Nucleus accumbens (tissue), 56 donors: ENCODE measurements at regions not wholly inside any gene's neighbourhood (a gene's known extent, or its start where the extent isn't known, plus 50 kb on each side); places are given as distances from the start of the nearest gene placed in this dataset.
A peak's percentile ranks its signal among the peaks of the same experiment; 100 is the strongest.
"Not testable (repeated sequence)": the region's sequence is repeated elsewhere in the genome, so short reads cannot be mapped to it uniquely, and the experiment has no call there.

Experiments
- DNase-seq, 56 donors: peaks; one replicate each; lab custom pipeline; 2025; lab: John Stamatoyannopoulos, UW

DNA sequence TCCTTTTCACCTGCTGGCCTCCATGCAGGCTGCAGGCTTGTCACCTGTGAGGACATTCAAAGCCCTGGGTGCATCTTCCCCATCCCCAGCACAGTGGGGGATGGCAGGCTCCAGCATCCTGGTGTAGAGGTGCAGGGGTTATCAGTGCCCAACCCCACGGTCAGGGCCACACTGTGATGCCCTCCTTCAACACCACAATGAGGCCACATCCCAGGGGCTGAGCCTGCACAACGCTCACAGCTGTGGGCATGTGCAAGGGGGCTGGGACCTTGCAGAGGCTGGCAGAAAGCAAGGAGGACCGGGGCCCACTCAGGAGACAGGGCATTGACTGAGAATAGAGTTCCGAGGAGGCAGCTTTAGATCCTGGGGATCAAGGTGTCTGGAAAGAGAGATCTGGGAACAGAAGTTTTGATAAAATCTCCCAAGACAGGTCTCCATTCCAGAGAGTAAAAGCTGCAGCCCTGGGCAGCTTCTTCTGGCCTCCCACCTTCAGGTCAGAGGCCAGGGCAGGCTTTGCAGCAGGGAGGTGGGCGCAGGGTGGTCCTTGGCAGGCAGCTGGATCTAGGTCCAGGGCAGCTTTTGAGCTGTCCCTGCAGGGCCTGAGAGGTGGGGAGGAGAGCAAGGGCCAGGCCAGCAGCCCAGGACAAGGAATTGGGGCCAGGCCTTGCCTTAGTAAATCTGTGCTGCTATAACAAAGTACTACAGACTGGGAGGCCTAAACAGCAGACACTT, 250.8 kb upstream of the B3GAT1 start:
- peak in 2 of 56 donors; percentile 14 for DNase-seq

DNA sequence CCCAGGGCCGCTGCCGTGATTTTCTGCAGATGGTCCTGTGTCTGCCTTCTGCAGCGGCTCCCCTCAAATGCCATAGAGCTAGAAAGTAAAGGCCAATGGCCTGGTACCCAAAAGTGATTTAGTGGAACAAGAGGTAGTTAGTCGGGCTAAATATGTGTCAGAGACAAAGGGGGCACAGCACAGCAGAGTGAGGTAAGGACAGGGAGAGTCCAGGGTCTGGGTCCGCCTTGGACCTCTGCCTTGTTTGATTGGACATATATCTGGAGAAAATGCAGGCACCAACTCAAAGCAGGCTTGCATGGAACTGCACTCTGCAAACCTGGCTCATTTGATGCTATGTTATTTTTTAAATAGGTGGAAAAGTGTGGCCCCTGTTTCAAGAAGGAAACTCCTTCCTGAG, 249.6 kb upstream of the B3GAT1 start:
- no peak for DNase-seq

DNA sequence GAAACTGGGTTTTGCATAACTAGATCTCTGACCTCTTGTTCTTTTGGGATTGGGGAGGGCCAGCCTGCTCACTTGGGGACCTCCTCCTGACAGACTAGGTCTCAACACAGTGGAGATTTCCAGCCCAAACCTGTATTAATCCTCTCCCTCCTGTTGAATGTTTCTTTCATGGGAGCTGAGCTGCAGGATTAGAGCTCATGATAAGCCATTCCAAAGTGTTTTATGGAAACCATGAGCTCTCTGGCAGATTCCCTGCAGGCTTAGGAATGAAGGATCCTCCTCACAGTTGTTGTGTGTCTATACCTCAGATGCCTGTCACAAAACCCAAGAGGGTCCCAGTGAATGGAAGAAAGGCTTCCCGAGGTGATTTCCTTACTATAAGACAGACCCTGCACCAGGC, 248.4 kb upstream of the B3GAT1 start:
- DNase-seq = no peak

DNA sequence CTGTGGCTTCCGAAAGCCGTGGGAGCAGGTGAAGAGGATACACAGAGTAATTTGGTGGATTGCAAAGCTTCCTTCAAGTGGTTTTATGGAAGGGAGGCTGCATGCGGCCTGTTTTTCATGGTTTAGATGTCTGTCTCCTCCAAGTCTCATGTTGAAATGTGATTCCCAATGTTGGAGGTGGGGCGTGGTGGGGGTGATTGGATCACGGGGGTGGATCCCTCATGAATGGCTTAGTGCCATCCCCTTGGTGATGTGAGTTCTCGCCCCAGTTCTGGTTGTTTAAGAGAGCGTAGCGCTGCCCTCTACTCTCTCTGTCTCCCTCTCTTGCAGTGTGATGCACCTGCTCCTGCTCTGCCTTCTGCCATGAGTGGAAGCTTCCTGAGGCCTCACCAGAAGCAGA, 247.8 kb upstream of the B3GAT1 start:
- no peak for DNase-seq

DNA sequence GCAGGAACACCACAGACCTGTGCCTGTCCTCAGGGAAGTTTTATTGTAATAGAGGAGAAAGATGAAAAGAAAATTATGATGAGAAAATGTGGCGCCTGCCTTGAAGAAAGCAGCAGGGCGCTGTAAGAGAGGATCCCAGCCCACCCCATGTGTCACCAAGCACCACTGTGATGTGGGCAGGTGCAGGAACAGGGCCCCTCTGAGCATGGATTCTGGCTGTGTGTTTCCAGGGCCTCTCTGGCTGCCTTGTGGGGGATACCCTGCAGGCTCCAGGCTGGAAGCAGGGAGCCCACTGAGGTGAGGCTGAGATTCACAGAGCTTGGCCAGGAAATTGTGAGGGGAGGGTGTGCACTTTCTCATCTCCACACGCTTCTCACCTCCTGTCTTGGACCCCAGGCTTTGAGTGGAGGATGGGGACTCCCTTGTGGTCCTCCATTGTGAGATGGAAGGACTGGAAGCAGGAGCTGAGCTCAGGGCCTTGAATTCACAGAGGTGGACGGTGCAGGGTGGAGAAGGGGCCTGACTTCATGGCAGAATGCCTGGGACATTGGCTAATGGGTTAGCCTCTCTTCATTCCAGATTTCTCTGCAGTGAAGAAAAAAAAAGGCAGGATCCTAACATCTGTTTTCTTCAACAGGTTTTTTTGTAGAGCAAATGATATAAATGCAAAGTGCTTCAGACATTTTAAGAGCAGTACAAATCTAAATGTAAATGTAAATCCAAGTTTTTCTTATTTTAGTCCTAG, 246.6 kb upstream of the B3GAT1 start:
- DNase-seq = no peak

DNA sequence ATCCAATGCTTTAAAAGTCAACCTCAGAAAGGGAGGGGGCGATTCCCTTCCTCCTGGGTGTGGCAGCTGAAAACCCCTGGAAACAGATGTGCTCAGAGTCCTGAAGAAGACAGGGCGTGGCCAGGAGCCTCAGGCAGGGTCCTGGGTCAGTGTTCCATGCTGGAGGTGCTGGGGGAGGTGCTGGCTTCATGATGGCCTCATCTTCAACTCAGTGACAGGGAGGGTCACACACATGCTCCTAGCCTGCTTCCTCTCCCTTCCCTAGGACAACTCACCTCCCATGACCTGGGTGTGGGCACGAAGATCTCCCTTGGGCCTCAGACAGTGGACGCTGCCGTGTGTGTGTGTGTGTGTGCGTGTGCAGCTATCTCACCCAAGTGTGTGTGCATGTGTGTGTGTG, 245.6 kb upstream of the B3GAT1 start:
- DNase-seq = no peak

DNA sequence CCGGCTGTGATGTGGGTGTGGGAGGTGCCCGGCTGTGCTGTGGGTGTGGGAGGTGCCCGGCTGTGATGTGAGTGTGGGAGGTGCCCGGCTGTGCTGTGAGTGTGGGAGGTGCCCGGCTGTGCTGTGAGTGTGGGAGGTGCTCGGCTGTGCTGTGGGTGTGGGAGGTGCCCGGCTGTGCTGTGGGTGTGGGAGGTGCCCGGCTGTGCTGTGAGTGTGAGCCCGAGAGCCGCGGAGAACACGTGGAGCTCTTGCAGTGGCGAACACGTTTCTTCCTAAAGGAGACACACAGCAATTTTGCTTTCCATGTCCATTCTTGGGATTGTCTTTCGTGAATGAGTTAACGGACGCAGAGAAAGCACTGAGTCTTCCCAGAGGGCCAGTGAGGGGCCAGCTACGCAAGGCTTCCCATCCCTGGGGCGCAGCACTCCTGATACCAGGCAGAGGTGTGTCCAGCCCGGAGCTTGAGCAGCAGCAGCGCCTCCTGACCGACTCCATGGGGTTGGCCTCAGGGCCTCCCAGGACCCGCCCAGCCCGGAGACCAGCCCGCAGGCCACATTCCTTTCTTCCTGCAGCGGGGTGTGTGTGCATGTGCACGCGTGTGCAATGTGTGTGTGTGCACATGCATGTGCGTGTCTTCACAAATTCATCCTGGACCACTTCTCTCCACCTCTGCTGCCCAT, 245.0 kb upstream of the B3GAT1 start:
- DNase-seq = peak in 1 of 56 donors; percentile 22

DNA sequence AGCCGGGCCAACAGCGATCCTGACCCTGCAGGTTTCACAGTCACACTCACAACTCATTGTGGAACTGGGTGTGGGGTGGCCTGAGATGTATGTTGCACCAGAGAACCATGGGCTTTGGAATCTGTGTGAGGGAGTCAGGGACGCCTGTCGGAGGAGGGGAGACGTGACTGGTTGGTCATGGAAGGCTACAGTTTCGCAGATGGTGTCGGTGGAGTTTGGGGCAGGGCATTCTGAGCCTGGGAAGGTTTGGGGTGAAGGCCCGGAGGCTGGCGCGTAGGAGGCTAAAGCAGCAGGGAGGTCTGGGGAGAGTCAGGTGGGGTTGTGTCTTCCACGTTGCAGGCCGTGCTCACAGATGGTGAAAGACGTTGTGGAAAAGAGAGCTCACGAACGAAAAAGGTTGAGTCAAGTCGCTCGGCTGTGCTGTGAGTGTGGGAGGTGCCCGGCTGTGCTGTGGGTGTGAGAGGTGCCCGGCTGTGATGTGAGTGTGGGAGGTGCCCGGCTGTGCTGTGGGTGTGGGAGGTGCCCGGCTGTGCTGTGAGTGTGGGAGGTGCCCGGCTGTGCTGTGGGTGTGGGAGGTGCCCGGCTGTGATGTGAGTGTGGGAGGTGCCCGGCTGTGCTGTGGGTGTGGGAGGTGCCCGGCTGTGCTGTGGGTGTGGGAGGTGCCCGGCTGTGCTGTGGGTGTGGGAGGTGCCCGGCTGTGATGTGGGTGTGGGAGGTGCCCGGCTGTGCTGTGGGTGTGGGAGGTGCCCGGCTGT, 244.2 kb upstream of the B3GAT1 start:
- not testable (repeated sequence) for DNase-seq

DNA sequence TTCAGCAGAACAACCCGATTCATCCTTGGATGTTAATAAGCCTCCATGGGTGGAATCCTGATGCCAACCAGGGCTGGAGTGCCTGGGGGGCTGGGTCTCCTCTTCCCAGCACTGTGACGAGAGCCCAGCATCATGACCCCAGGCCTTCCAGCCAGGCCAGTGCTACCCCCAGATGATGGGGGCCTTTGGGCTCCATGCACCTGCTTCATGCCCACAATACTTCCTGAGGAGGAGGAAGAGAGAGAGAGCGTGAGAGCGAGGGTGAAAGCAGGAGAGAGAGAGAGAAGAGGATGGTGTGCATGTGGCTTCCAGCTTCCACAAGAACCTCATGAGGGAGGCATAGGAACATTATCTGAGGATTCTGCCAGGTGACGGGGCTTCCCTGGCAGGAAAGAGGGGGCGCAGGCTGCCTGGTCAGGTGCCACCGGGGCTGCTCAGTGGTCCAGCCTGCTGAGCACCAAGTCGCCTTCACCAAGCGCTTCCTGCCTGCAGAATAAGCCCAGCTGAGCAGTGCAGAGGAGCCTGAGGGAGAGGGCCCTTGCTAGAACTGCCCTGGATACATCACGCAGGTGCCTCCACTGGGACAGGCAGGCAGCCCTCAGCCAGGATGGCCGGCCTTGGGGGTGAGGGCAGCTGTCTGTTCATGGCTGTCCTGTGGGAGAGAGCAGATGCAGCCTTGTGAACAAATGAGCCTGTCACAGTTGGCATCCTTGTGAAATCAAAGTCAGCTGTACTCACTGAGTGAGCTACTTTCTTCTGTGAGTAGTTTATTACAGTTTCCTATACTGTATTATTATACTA, 243.3 kb upstream of the B3GAT1 start:
- no peak for DNase-seq

DNA sequence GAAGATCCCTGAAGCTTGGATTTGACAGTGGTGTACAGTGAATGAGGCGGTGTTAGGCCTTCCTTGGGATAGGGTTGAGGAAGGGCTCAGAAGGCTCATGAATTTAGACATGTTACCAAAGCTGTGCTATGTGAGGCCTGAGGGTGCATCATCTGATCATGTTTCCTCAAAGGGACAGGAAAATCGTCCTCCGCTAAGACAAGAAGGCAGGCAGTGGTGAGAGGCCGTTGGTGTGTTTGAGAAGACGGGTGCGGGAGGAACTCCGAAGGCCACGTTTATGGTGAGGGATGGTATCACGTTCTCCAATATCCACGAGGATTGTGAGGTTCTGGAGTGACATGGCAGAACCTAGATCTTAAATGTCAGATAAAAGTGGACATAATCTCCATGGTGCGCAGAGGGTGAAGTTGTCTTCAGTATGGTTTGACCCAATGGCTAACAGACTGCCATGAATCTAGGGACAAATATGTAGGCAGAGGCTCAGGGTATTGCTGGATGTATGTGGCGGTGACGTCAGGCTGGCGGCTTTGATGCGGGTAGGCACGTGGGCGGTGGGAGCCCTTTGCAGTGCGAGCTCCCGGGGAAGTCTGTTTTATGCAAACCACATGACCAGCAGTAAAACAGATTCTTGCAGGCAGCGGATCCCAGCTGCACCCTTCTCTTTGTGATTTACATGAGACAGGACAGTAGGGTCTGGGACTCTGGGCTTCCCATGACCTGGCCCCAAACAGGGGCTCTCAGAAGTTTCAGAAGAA, 242.3 kb upstream of the B3GAT1 start:
- no peak for DNase-seq

DNA sequence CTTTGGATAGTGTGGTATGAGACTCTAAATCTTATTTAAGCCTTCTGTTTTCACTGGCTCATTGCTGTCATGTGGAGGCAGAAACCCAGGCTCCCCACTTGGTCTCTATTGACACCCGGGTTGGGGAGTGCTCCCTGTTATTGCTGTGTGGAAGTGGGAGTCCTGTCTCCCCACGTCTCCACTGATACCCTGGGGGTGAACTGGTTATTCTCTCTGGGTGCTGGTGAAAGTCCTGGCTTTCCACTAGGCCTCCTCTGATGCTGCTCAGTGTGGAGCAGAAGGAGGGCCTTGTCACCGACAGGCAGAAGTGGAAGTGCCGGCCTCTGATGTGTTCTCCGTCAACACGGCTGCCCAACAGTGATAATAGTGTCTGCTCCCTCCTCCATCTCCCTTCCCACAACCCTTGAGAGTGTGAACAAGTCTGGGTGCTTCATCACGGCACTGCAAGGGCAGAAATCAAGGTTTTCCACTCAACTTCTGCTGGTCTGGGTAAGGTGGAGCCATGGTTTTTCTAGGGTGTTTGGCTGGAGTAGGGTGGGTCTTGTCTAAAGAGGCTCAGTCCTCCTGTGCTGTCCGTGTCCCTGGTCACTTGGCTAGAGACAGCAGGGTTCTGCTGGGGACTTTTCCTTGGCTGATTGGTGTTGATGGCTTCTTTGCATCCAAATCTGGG, 240.7 kb upstream of the B3GAT1 start:
- no peak for DNase-seq

DNA sequence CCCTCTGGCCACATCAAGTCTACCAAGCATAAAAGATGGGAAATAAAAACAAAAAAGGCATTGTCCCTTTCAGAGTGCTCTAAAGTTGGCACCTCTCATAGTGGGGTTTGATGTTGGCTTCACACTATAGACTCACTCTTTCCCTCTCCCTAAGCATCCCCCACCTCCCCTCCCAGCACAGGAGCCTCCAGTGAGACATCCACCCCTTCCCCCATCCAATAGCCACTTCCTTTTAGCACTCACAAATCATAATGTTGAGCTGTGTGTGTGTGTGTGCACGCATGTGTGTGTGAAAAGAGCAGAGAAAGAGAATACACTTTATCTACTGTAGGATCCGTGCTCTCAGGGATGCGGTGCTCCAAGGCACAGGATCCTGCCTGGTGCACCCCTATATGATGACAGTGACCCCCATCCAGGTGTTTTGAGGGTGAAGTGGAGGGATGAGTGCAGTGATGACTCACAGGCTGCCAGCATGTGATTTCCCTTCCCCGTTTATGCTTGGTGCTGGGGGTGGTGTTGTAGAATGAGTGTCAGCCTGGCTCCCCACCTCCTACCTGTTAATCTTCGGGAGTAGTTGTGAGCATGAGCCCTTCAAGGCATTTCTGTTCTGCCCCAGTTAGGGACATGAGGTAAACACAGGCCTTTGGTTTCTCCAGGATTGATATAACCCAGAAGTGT, 235.2 kb upstream of the B3GAT1 start:
- DNase-seq = peak in 23 of 56 donors; percentile 5 to 60 (median 21)

DNA sequence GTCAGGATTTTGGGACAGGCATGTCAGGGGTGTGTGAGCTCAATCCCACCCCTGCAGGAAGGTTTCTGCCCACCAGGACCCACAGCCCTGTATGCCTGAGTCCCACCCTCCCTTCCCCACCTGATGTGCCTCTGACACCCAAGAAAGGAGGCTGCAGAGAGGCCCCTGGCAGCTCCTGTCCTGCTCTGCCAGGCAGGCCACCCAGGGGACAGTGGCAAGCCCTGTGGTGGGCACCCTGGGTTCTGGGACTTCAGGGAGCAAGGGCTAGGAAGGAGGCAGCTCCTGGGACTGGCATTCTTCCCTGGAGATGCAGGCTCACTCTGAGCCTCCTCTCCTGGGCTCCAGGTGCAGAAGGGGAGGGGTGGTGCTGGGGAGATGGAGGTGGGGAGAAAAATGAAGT, 234.5 kb upstream of the B3GAT1 start:
- DNase-seq = no peak

DNA sequence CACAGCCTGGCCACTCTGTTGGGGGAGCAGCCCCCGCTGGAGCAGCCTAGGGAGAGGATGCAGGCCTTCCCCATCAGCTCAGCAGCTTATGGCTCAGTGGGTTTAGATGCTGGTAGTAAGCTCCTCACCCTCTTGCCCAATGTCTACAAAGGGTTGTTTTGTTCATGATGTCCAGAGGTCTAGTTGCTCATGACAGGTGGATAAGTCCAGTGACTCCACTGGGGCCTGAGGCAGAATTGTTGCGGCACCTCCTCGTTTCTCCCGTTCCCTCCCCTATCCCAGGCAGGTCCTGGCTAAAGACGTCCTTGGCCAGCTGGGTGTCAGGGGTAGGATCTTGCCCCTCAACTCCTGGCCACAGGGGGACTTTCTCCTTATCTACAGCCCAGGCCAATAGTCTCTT, 233.5 kb upstream of the B3GAT1 start:
- DNase-seq = no peak

DNA sequence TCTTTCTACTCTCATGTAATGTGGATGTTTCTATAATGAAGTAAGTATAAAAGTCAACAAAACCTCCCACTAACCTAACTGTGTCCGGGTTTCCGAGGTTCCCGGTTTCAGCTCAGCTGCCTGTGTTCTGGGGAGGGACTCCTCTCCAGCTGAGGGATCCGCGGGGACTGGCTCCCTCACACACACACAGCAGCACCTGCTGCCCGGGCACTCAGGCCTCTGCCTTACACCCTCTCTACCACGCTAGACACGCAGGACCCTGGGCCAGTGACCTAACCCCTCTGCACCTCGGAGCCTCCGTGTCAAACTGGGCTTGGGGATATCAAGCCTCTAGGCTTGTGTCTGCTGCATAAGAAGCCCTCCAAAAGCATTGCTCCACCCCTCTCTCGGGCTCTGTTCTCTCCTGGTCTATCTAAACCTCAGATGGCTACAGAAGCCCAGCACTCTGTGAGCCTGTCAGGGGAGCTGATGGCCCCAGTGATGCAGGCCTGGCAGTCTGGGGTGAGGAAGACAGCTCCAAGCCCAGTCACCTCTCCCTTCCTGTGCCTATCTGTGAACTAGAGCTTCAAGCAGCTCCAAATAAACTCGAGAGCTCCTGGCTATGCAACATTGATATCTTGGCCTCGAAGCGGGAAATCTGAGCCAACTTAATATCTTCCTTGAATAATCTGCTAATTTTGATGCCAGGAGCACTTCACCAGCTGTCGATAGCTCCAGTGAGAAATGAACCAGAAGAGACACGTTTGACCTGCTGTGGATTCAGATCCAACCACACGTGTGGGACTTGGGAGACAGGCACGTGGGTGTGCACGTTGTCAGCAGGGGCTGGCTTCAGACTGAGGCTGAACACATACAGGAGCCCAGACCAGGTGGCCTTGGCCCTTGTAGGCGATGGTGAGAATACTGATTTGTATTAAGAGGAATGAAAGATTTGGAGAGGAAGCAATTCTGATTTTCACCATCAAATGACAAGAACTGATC, 232.7 kb upstream of the B3GAT1 start:
- DNase-seq = no peak

DNA sequence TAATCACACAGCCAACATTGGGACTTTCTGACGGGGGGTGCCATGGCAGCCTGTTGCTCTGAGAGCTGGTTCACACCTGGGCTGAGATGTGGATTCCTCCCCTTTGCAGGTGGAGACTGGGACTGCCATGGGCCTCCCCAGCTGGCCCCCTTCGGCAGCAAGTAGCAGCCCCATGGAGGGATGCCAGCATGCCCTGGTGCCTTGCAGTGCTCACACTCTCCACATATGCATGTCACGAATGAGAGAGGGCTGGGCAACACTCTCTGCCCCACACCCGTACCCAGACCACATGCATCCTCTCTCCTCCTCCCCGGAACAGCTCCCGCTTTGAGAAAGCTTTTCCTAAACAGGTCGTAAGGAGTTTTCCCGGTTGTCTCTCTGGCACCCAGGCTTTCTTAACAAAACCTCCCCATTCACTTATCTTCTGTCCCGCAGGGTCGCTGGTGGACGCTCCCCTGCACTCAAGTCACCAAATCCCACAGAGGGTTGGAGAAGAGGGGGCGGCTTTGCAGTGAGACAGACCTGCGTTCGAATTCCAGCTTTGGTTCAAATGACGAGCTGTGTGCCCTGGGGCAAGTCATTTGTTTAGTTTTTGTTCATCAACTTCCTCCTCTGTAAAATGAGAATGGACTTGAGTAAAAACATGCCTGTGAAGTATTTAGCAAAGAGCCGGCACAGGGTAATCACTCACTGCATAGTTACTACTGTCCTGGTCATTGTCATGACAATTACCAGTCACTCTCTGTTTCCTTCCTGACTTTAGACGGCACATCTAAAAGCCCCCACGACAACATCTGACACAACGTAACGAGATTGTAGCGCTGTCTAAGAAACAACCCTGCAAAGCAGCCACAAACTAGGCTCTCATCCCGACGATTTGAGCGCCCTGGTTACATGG, 231.3 kb upstream of the B3GAT1 start:
- no peak for DNase-seq
